H1 (cell line): ENCODE measurements at regions not wholly inside any gene's neighbourhood (a gene's known extent, or its start where the extent isn't known, plus 50 kb on each side); places are given as distances from the start of the nearest gene placed in this dataset.

Experiments used
- CTCF ChIA-PET: fragments of 300-600 bp; sonication (Branson Sonifier 250); formaldehyde crosslinking; loops from one replicate; lab custom pipeline; 2021; ENCODE audit not compliant: partially characterized antibody; lab: Charles Lee
- POLR2A ChIA-PET: fragments of 300-600 bp; sonication (Branson Sonifier 250); formaldehyde crosslinking; loops from one replicate; lab custom pipeline; 2021; ENCODE audit warnings: inconsistent platforms; ENCODE audit not compliant: partially characterized antibody; lab: Charles Lee
- DNase-seq, 2 experiments: peaks; one replicate each; pipeline versions ENCODE4 v3.0.0 to v3.0.0-alpha.2; 2010 to 2022; ENCODE audit warnings: low spot score in 2 of 2, low read depth in 1 of 2, mixed read lengths in 1 of 2
- FAIRE-seq: peaks from 2 replicates; lab custom pipeline; 2011; peaks lifted over from hg19 to GRCh38; lab: Jason Lieb, UNC
- H2AFZ ChIP-seq: 2 replicates; pipeline ENCODE4 v1.8.1; 2012; ENCODE audit warnings: low read length, inconsistent platforms
- H2AK5ac ChIP-seq: 2 replicates; pipeline ENCODE4 v1.6.1; 2013; ENCODE audit warnings: low read depth, low read length
- H2BK120ac ChIP-seq: replicated peaks from 2 replicates; pipeline ENCODE3; 2013; ENCODE audit warnings: low read depth, low read length, inconsistent platforms
- H2BK12ac ChIP-seq: 2 replicates; pipeline ENCODE4 v1.6.1; 2013; ENCODE audit warnings: low read depth, low read length
- H2BK15ac ChIP-seq: 2 replicates; pipeline ENCODE4 v1.6.1; 2013; ENCODE audit warnings: low read length
- H2BK20ac ChIP-seq: 2 replicates; pipeline ENCODE4 v1.6.1; 2013; ENCODE audit warnings: low read length
- H2BK5ac ChIP-seq: 2 replicates; pipeline ENCODE4 v1.6.1; 2013; ENCODE audit warnings: low read depth, low read length
- H3K14ac ChIP-seq: 2 replicates; pipeline ENCODE4 v1.6.1; 2013; ENCODE audit warnings: inconsistent platforms; ENCODE audit not compliant: insufficient read length
- H3K18ac ChIP-seq: 2 replicates; pipeline ENCODE4 v1.6.1; 2013; ENCODE audit warnings: low read length; ENCODE audit errors: extremely low read depth
- H3K23ac ChIP-seq: 2 replicates; pipeline ENCODE4 v1.6.1; 2013; ENCODE audit warnings: inconsistent platforms; ENCODE audit not compliant: insufficient read length
- H3K23me2 ChIP-seq: 2 replicates; pipeline ENCODE4 v1.6.1; 2013; ENCODE audit warnings: low read depth, low read length
- H3K27ac ChIP-seq: 2 replicates; pipeline ENCODE4 v1.6.1; 2011; ENCODE audit warnings: low read depth, low read length, inconsistent platforms
- H3K27me3 ChIP-seq, 4 experiments: replicated peaks in 1 of 4; 1 replicate in 1 of 4; 2 replicates in 3 of 4; pipeline versions ENCODE4 v1.6.1 to v1.8.1; 2011 to 2013; ENCODE audit warnings: low read length in 3 of 4, mild to moderate bottlenecking in 3 of 4, inconsistent platforms in 2 of 4, mixed read lengths in 2 of 4, moderate library complexity in 1 of 4; ENCODE audit not compliant: control insufficient read depth in 3 of 4, insufficient read depth in 3 of 4; ENCODE audit errors: extremely low read depth in 1 of 4
- H3K36me3 ChIP-seq, 4 experiments: 2 replicates each; pipeline versions ENCODE4 v1.6.1 to v1.8.1; 2011 to 2013; ENCODE audit warnings: mild to moderate bottlenecking in 4 of 4, low read length in 3 of 4, moderate library complexity in 2 of 4, control low read depth in 1 of 4, inconsistent platforms in 1 of 4; ENCODE audit not compliant: insufficient read depth in 4 of 4, control insufficient read depth in 2 of 4
- H3K4ac ChIP-seq: replicated peaks from 2 replicates; pipeline ENCODE3; 2013; ENCODE audit warnings: low read length, low read depth, mixed read lengths, inconsistent platforms; ENCODE audit not compliant: insufficient read length
- H3K4me1 ChIP-seq, 4 experiments: replicated peaks in 1 of 4; 1 replicate in 1 of 4; 2 replicates in 3 of 4; pipeline versions ENCODE4 v1.6.1 to v1.8.1; 2011 to 2013; ENCODE audit warnings: low read length in 3 of 4, inconsistent platforms in 2 of 4, mixed read lengths in 1 of 4; ENCODE audit not compliant: insufficient read depth in 4 of 4, control insufficient read depth in 3 of 4
- H3K4me2 ChIP-seq, 2 experiments: 2 replicates each; pipeline versions ENCODE4 v1.6.1 to v1.8.1; 2011 to 2013; ENCODE audit warnings: low read depth in 2 of 2, low read length in 2 of 2, control low read depth in 1 of 2, inconsistent platforms in 1 of 2, mild to moderate bottlenecking in 1 of 2; ENCODE audit not compliant: insufficient read depth in 1 of 2
- H3K4me3 ChIP-seq, 4 experiments: fragments of 200-600, 300-600 bp in 1 of 4; sonication (generic), shearing (Covaris generic), sonication (Bioruptor Twin) in 1 of 4; 2 replicates each; pipeline versions ENCODE4 v1.5.1 to v1.8.1; 2011 to 2016; ENCODE audit warnings: low read length in 4 of 4, low read depth in 3 of 4, control low read depth in 2 of 4, inconsistent platforms in 2 of 4, mild to moderate bottlenecking in 2 of 4, mixed read lengths in 1 of 4, moderate library complexity in 1 of 4; ENCODE audit not compliant: insufficient read depth in 2 of 4; ENCODE audit errors: extremely low read depth in 1 of 4
- H3K56ac ChIP-seq: replicated peaks from 2 replicates; pipeline ENCODE3; 2013; ENCODE audit warnings: low read depth, mild to moderate bottlenecking, mixed read lengths, low read length, inconsistent platforms; ENCODE audit not compliant: insufficient read length
- H3K79me1 ChIP-seq: 2 replicates; pipeline ENCODE4 v1.6.1; 2013; ENCODE audit warnings: low read depth, low read length, control low read depth
- H3K79me2 ChIP-seq, 2 experiments: 2 replicates each; pipeline versions ENCODE4 v1.6.1 to v1.8.1; 2012 to 2013; ENCODE audit warnings: low read length in 2 of 2, mild to moderate bottlenecking in 2 of 2, inconsistent platforms in 1 of 2; ENCODE audit not compliant: insufficient read depth in 2 of 2, control insufficient read depth in 1 of 2
- H3K9ac ChIP-seq, 4 experiments: replicated peaks in 1 of 4; 1 replicate in 1 of 4; 2 replicates in 3 of 4; pipeline versions ENCODE4 v1.6.1 to v1.8.1; 2011 to 2013; ENCODE audit warnings: low read depth in 3 of 4, low read length in 3 of 4, control low read depth in 2 of 4, mild to moderate bottlenecking in 2 of 4, moderate library complexity in 2 of 4, inconsistent platforms in 1 of 4; ENCODE audit errors: extremely low read depth in 1 of 4
- H3K9me3 ChIP-seq, 2 experiments: 2 replicates each; pipeline versions ENCODE4 v1.6.1 to v1.8.1; 2012 to 2013; ENCODE audit warnings: mild to moderate bottlenecking in 2 of 2, moderate library complexity in 2 of 2, control low read depth in 1 of 2, inconsistent platforms in 1 of 2, low read depth in 1 of 2, low read length in 1 of 2, mixed read lengths in 1 of 2; ENCODE audit not compliant: insufficient read depth in 2 of 2
- H4K20me1 ChIP-seq, 2 experiments: replicated peaks in 1 of 2; 2 replicates each; pipeline versions ENCODE3 to v1.8.1; 2011 to 2013; ENCODE audit warnings: inconsistent platforms in 2 of 2, low read length in 2 of 2, mild to moderate bottlenecking in 1 of 2; ENCODE audit not compliant: insufficient read depth in 2 of 2, control insufficient read depth in 1 of 2
- H4K5ac ChIP-seq: 2 replicates; pipeline ENCODE4 v1.6.1; 2013; ENCODE audit warnings: low read length, low read depth, mixed read lengths, inconsistent platforms; ENCODE audit not compliant: insufficient read length
- H4K8ac ChIP-seq: 2 replicates; pipeline ENCODE4 v1.8.0; 2013; ENCODE audit warnings: mild to moderate bottlenecking, moderate library complexity, low read length, inconsistent platforms; ENCODE audit not compliant: insufficient read depth; ENCODE audit errors: extremely low read depth
- H4K91ac ChIP-seq: replicated peaks from 2 replicates; pipeline ENCODE3; 2013; ENCODE audit warnings: low read length, mixed read lengths, inconsistent platforms; ENCODE audit not compliant: insufficient read length
- CBX5 ChIP-seq: fragments of 300-800, 300-1000 bp; sonication (generic); IDR thresholded peaks from 2 replicates; pipeline ENCODE4 v1.7.1; 2016; ENCODE audit warnings: antibody characterized with exemption, low read length, low read depth
- CBX8 ChIP-seq: fragments of 300-800, 300-1000 bp; sonication (generic); IDR thresholded peaks from 2 replicates; pipeline ENCODE4 v1.7.1; 2016; ENCODE audit warnings: low read depth, low read length, borderline replicate concordance
- CHD1 ChIP-seq: IDR thresholded peaks from 2 replicates; pipeline ENCODE4 v1.6.1; 2012; ENCODE audit warnings: low read depth, low read length, improper control_type of control experiment
- EP300 ChIP-seq, 2 experiments: IDR thresholded peaks; 1 replicate in 1 of 2; 2 replicates in 1 of 2; pipeline ENCODE4 v1.6.1; 2011 to 2012; ENCODE audit warnings: low read depth in 2 of 2, low read length in 2 of 2, mild to moderate bottlenecking in 2 of 2, borderline replicate concordance in 1 of 2, inconsistent platforms in 1 of 2, moderate library complexity in 1 of 2
- HDAC6 ChIP-seq: IDR thresholded peaks from one replicate; pipeline ENCODE4 v1.7.1; 2012; ENCODE audit warnings: low read depth, mild to moderate bottlenecking, inconsistent platforms, low read length, moderate library complexity
- MAFK ChIP-seq: IDR thresholded peaks from 2 replicates; pipeline ENCODE4 v1.6.1; 2012; ENCODE audit warnings: low read depth, mild to moderate bottlenecking, improper control_type of control experiment, low read length
- RNF2 ChIP-seq: fragments of 200-900, 300-1000 bp; sonication (generic); IDR thresholded peaks from 2 replicates; pipeline ENCODE4 v1.7.1; 2016; ENCODE audit warnings: borderline replicate concordance, low read depth, mild to moderate bottlenecking, antibody characterized with exemption, low read length; ENCODE audit not compliant: poor library complexity, severe bottlenecking; ENCODE audit errors: missing control alignments
- SIN3A ChIP-seq, 2 experiments: IDR thresholded peaks in 1 of 2; conservative IDR thresholded peaks in 1 of 2; 2 replicates each; pipeline ENCODE4 v1.6.1; 2011 to 2012; ENCODE audit warnings: low read length in 2 of 2, improper control_type of control experiment in 1 of 2, low read depth in 1 of 2, mild to moderate bottlenecking in 1 of 2
- SIRT6 ChIP-seq: IDR thresholded peaks from one replicate; pipeline ENCODE4 v1.7.1; 2012; ENCODE audit warnings: low read length, inconsistent platforms
- TCF12 ChIP-seq: IDR thresholded peaks from 2 replicates; pipeline ENCODE4 v1.6.1; 2011; ENCODE audit warnings: low read depth, mild to moderate bottlenecking, low read length
- YY1 ChIP-seq: IDR thresholded peaks from 2 replicates; pipeline ENCODE4 v1.6.1; 2011; ENCODE audit warnings: low read depth, mild to moderate bottlenecking, low read length
- WGBS, 2 experiments: shearing (Covaris generic) in 1 of 2; methylation state at CpG; one replicate each; pipeline versions ENCODE4 v1.1.6 to v1.1.7; 2013 to 2015; ENCODE audit warnings: low lambda C conversion rate in 2 of 2, mixed read lengths in 2 of 2, inconsistent platforms in 1 of 2, low coverage in 1 of 2, missing lambda C conversion rate in 1 of 2; ENCODE audit not compliant: insufficient replicate concordance in 2 of 2, insufficient coverage in 1 of 2, insufficient read length in 1 of 2; ENCODE audit errors: extremely low coverage in 1 of 2, missing lambda C conversion rate in 1 of 2; 5-methylcytosine and 5-hydroxymethylcytosine counted together
- TF ChIP-seq, protein P1 (sequence below): IDR thresholded peaks from 2 replicates; pipeline ENCODE4 v1.6.1; 2011; ENCODE audit warnings: low read depth, mild to moderate bottlenecking, low read length; ENCODE audit not compliant: insufficient read depth
- TF ChIP-seq, protein P2 (sequence below): IDR thresholded peaks from 2 replicates; pipeline ENCODE4 v1.6.1; 2011; ENCODE audit warnings: low read length, improper control_type of control experiment

DNA sequence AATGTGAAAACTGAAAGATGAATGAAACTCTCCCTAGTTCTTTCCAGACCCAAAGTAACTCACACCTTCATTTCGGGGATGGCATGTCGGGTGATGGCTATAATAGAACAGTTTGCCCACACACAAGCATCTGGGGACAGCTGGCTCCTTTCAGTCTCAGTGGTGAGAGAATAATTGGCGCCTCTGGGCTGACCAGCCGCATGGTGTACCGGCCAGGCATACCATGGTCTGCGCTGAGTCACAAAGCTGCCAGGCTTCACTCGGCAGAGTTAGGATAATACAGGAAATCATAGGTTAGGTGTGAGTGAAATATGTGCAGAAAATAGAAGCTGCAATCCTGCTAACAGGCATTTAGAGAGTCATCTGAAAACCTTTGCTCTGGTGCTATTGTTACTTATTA is 80.4 kb upstream of the IGF1R start:
- Histone ChIP-seq H2BK12ac (no peak overlapping the region), H3K56ac (no peak overlapping the region), H3K27ac (no peak overlapping the region), H4K91ac (no peak overlapping the region), H3K79me1 (no peaks in the 10 kb centered on the region), H3K27me3 (no peaks in the 10 kb centered on the region), H2BK20ac (no peak overlapping the region), H3K14ac (no peak overlapping the region), H2AK5ac (no peak overlapping the region), H3K23me2 (no peaks in the 10 kb centered on the region), H4K8ac (no peak overlapping the region), H3K18ac (no peak overlapping the region), H2BK5ac (no peak overlapping the region), H4K20me1 (no peaks in the 10 kb centered on the region), H3K23ac (no peak overlapping the region), H3K4ac (no peak overlapping the region), H3K79me2 (no peaks in the 10 kb centered on the region), H3K9me3 (no peaks in the 10 kb centered on the region), H3K4me3 (no peak overlapping the region), H2AFZ (no peak overlapping the region), H4K5ac (no peak overlapping the region), H3K4me1 (no peaks in the 10 kb centered on the region), H3K4me2 (no peak overlapping the region), H3K9ac (no peak overlapping the region), H2BK15ac (no peak overlapping the region), H3K36me3 (no peaks in the 10 kb centered on the region), H2BK120ac (no peak overlapping the region)
- ChIA-PET POLR2A (no interaction called here), CTCF (interaction anchor here (0.7 to 2.5 kb wide), 18 partner anchors 9 to 491 kb away, joined by 3 to 18 read pairs (median 5); no protein-coding TSS in a partner anchor)
- FAIRE-seq, result no peak
- DNase-seq, result no peak
- 83% methylated on average over 7 of the region's 7 CpGs; no CpG with 5 or more reads in 1 of the 2 experiments for WGBS, 2 experiments
- no peak for TF ChIP-seq MAFK
- TF ChIP-seq, protein P1, sequence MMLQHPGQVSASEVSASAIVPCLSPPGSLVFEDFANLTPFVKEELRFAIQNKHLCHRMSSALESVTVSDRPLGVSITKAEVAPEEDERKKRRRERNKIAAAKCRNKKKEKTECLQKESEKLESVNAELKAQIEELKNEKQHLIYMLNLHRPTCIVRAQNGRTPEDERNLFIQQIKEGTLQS, result no peak
- no peak for TF ChIP-seq SIRT6
- no peak for TF ChIP-seq CBX8
- no peak for TF ChIP-seq RNF2
- TF ChIP-seq CBX5, result no peak
- no peak for TF ChIP-seq CHD1
- TF ChIP-seq, protein P2, sequence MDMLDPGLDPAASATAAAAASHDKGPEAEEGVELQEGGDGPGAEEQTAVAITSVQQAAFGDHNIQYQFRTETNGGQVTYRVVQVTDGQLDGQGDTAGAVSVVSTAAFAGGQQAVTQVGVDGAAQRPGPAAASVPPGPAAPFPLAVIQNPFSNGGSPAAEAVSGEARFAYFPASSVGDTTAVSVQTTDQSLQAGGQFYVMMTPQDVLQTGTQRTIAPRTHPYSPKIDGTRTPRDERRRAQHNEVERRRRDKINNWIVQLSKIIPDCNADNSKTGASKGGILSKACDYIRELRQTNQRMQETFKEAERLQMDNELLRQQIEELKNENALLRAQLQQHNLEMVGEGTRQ, result no peak
- TF ChIP-seq YY1, result no peak
- no peak for TF ChIP-seq TCF12
- TF ChIP-seq EP300 (IDR thresholded peaks at IDR 0.05; ENCODE audit: borderline replicate concordance in 1 of 2, low read depth in 2 of 2, low read length in 2 of 2), result no peak
- TF ChIP-seq SIN3A (conservative IDR thresholded peaks at IDR 0.05 in 1 of 2, IDR thresholded peaks at IDR 0.05 in 1 of 2; ENCODE audit: low read depth in 1 of 2, low read length in 2 of 2), result no peak
- TF ChIP-seq HDAC6, result no peak
